H1 (cell line): ENCODE measurements at regions not wholly inside any gene's neighbourhood (a gene's known extent, or its start where the extent isn't known, plus 50 kb on each side); places are given as distances from the start of the nearest gene placed in this dataset.

Source experiments
- ATF2 ChIP-seq: IDR thresholded peaks from 2 replicates; pipeline ENCODE4 v1.6.1; 2012; ENCODE audit warnings: low read length, inconsistent platforms
- E2F6 ChIP-seq: IDR thresholded peaks from 2 replicates; pipeline ENCODE4 v1.6.1; 2012; ENCODE audit warnings: inconsistent platforms
- JUND ChIP-seq: IDR thresholded peaks from 2 replicates; pipeline ENCODE4 v1.6.1; 2011; ENCODE audit warnings: mild to moderate bottlenecking, improper control_type of control experiment, low read length
- RBBP5 ChIP-seq: IDR thresholded peaks from 2 replicates; pipeline ENCODE4 v1.7.1; 2012; ENCODE audit warnings: low read depth, mild to moderate bottlenecking, inconsistent platforms, low read length, moderate library complexity, borderline replicate concordance
- SIX5 ChIP-seq: IDR thresholded peaks from 2 replicates; pipeline ENCODE4 v1.6.1; 2011; ENCODE audit warnings: mild to moderate bottlenecking, low read depth, low read length

- TF ChIP-seq SIX5 (no peak), E2F6 (no peak), ATF2 (no peak), RBBP5 (no peak), JUND (no peak)
Observed at GRCh38 chr3:61446341-61446740, 115.0 kb upstream of the PTPRG start (continued).
